ENCODE measurements at regions not wholly inside any gene's neighbourhood (a gene's known extent, or its start where the extent isn't known, plus 50 kb on each side); places are given as distances from the start of the nearest gene placed in this dataset.

GRCh38 chr2:106719222-106719621, 166.7 kb downstream of the ST6GAL2 start:
- no peak for DNase-seq (ENCODE audit: low spot score in 2 of 2)
- H3K4me3 ChIP-seq (ENCODE audit: low read depth, poor library complexity, severe bottlenecking) = no peak overlapping the region
- intact Hi-C loops (cut with DNase I; ENCODE audit: low total_unique reads) = no loop called here
- 51 to 62% methylated on average over 2 of the region's 2 CpGs for WGBS, 2 donors
- TF ChIP-seq POLR2A (IDR thresholded peaks at IDR 0.05) = no peak
- no peak for TF ChIP-seq CTCF (IDR thresholded peaks at IDR 0.05)

GRCh38 chr2:106720026-106720425, 165.9 kb downstream of the ST6GAL2 start:
- no peak for DNase-seq (ENCODE audit: low spot score in 2 of 2)
- H3K4me3 ChIP-seq (ENCODE audit: low read depth, poor library complexity, severe bottlenecking) = no peak overlapping the region
- TF ChIP-seq CTCF (IDR thresholded peaks at IDR 0.05) (no peak), POLR2A (IDR thresholded peaks at IDR 0.05) (no peak)
- intact Hi-C loops (cut with DNase I; ENCODE audit: low total_unique reads) = no loop called here
- 74 to 79% methylated on average over 1 of the region's 1 CpG for WGBS, 2 donors

- DNase-seq (ENCODE audit: low spot score in 2 of 2) = no peak
- intact Hi-C loops (cut with DNase I; ENCODE audit: low total_unique reads) = no loop called here
- no peak overlapping the region for H3K4me3 ChIP-seq (ENCODE audit: low read depth, poor library complexity, severe bottlenecking)
- WGBS, 2 donors = 83 to 88% methylated on average over 7 of the region's 7 CpGs
- TF ChIP-seq CTCF (IDR thresholded peaks at IDR 0.05) (no peak), POLR2A (IDR thresholded peaks at IDR 0.05) (no peak)
Measured at GRCh38 chr2:106724301-106724794, 161.6 kb downstream of the ST6GAL2 start.

GRCh38 chr2:106734165-106734564, 151.8 kb downstream of the ST6GAL2 start:
- TF ChIP-seq CTCF (IDR thresholded peaks at IDR 0.05) (no peak), POLR2A (IDR thresholded peaks at IDR 0.05) (no peak)
- 59 to 89% methylated on average over 4 of the region's 4 CpGs for WGBS, 2 donors

GRCh38 chr2:106735807-106736206, 150.2 kb downstream of the ST6GAL2 start:
- DNase-seq (ENCODE audit: low spot score in 2 of 2) = no peak
- TF ChIP-seq CTCF (IDR thresholded peaks at IDR 0.05) = no peak
- no peak for TF ChIP-seq POLR2A (IDR thresholded peaks at IDR 0.05)
- H3K4me3 ChIP-seq (ENCODE audit: low read depth, poor library complexity, severe bottlenecking) = no peak overlapping the region
- intact Hi-C loops (cut with DNase I; ENCODE audit: low total_unique reads) = no loop called here
- WGBS, 2 donors = 73 to 82% methylated on average over 5 of the region's 5 CpGs

More at GRCh38 chr2:106734165-106734564, 151.8 kb downstream of the ST6GAL2 start:
- no peak for DNase-seq (ENCODE audit: low spot score in 2 of 2)
- intact Hi-C loops (cut with DNase I; ENCODE audit: low total_unique reads) = no loop called here
- H3K4me3 ChIP-seq (ENCODE audit: low read depth, poor library complexity, severe bottlenecking) = no peak overlapping the region

GRCh38 chr2:106736221-106736620, 149.7 kb downstream of the ST6GAL2 start:
- no peak for DNase-seq (ENCODE audit: low spot score in 2 of 2)
- intact Hi-C loops (cut with DNase I; ENCODE audit: low total_unique reads) = no loop called here
- TF ChIP-seq CTCF (IDR thresholded peaks at IDR 0.05) (no peak), POLR2A (IDR thresholded peaks at IDR 0.05) (no peak)
- 71 to 80% methylated on average over 2 of the region's 2 CpGs for WGBS, 2 donors
- no peak overlapping the region for H3K4me3 ChIP-seq (ENCODE audit: low read depth, poor library complexity, severe bottlenecking)

Data from lower leg skin (tissue), 4 donors.